KMS-11 (cell line): ENCODE measurements at regions not wholly inside any gene's neighbourhood (a gene's known extent, or its start where the extent isn't known, plus 50 kb on each side); places are given as distances from the start of the nearest gene placed in this dataset.

Experiments used
- H2AFZ ChIP-seq: fragments of 200-600 bp; sonication (generic); 2 replicates; pipeline ENCODE4 v1.6.1; 2016; ENCODE audit warnings: antibody characterized with exemption, mixed run types, low read depth
- H3K27ac ChIP-seq: fragments of 200-600 bp; sonication (generic); 2 replicates; pipeline ENCODE4 v1.6.1; 2016; ENCODE audit warnings: mild to moderate bottlenecking, mixed run types
- H3K27me3 ChIP-seq: fragments of 200-600 bp; sonication (generic); 2 replicates; pipeline ENCODE4 v1.6.1; 2017; ENCODE audit warnings: mild to moderate bottlenecking, low read depth, mixed run types, moderate library complexity; ENCODE audit not compliant: insufficient read depth
- H3K36me3 ChIP-seq: fragments of 200-600 bp; sonication (generic); 2 replicates; pipeline ENCODE4 v1.6.1; 2017; ENCODE audit warnings: mild to moderate bottlenecking, mixed run types; ENCODE audit not compliant: insufficient read depth
- H3K4me1 ChIP-seq: fragments of 200-600 bp; sonication (generic); 2 replicates; pipeline ENCODE4 v1.6.1; 2016; ENCODE audit warnings: mild to moderate bottlenecking, low read depth, mixed run types; ENCODE audit not compliant: poor library complexity, severe bottlenecking
- H3K4me2 ChIP-seq: fragments of 200-600 bp; sonication (generic); 2 replicates; pipeline ENCODE4 v1.7.0; 2016; ENCODE audit warnings: mild to moderate bottlenecking, mixed run types
- H3K4me3 ChIP-seq: fragments of 200-600 bp; sonication (generic); IDR thresholded peaks from 2 replicates; pipeline ENCODE4 v1.6.1; 2017; ENCODE audit warnings: low read depth, low read length, mixed read lengths; ENCODE audit not compliant: insufficient read depth
- H3K79me2 ChIP-seq: fragments of 200-600 bp; sonication (generic); 2 replicates; pipeline ENCODE4 v1.6.1; 2016; ENCODE audit warnings: low read depth, mixed run types; ENCODE audit not compliant: insufficient read depth
- H3K9ac ChIP-seq: fragments of 200-600 bp; sonication (generic); 2 replicates; pipeline ENCODE4 v1.6.1; 2016; ENCODE audit warnings: mild to moderate bottlenecking, mixed run types
- H4K20me1 ChIP-seq: fragments of 200-600 bp; sonication (generic); 2 replicates; pipeline ENCODE4 v1.6.1; 2016; ENCODE audit warnings: mild to moderate bottlenecking, mixed run types; ENCODE audit not compliant: insufficient read depth
- TF ChIP-seq, protein P1 (sequence below): fragments of 200-600 bp; sonication (generic); conservative IDR thresholded peaks from 2 replicates; pipeline ENCODE4 v1.6.1; 2017; ENCODE audit warnings: low read depth, mild to moderate bottlenecking, antibody characterized with exemption, low read length, moderate library complexity, mixed read lengths

DNA sequence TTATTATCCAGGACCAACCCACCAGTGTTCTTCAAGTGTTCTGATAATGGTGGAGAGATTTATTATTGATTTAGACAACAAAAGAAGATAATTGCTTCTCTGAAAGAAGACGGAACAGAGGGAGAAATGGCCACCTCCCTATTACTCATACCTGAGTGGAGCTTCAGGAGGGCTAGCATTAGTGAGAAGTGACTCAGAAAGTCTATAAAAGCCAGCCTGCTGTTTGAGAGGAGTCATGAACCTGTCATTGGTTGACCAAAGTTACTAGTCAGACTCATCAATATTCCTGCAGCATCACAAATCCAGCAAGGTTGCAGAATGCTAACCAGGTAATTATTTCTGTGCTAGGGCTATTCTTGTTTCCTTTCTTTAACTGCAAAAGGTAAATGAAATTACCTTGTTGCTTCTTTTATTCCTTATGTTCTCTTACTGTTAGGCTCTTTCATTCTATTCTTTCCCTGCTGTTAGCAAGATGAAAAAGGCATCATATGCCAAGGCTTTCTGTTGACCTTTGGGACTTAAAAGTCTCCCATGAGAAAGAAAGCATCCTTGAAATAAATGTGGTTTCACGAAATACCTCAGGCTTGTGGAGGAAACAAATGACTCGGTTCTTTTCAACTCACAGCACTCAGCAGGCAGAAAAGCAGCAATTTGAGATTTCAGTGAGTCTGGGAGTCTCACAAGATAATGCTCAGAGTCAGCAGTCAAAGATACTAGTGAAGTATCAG, 256.4 kb upstream of the PHYHIPL start:
- no peaks in the 10 kb centered on the region for H3K36me3 ChIP-seq
- H2AFZ ChIP-seq, result no peak overlapping the region
- H3K4me2 ChIP-seq, result no peak overlapping the region
- TF ChIP-seq, protein P1, sequence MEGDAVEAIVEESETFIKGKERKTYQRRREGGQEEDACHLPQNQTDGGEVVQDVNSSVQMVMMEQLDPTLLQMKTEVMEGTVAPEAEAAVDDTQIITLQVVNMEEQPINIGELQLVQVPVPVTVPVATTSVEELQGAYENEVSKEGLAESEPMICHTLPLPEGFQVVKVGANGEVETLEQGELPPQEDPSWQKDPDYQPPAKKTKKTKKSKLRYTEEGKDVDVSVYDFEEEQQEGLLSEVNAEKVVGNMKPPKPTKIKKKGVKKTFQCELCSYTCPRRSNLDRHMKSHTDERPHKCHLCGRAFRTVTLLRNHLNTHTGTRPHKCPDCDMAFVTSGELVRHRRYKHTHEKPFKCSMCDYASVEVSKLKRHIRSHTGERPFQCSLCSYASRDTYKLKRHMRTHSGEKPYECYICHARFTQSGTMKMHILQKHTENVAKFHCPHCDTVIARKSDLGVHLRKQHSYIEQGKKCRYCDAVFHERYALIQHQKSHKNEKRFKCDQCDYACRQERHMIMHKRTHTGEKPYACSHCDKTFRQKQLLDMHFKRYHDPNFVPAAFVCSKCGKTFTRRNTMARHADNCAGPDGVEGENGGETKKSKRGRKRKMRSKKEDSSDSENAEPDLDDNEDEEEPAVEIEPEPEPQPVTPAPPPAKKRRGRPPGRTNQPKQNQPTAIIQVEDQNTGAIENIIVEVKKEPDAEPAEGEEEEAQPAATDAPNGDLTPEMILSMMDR, result no peak
- H3K79me2 ChIP-seq, result no peaks in the 10 kb centered on the region
- no peaks in the 10 kb centered on the region for H3K27me3 ChIP-seq
- no peaks in the 10 kb centered on the region for H3K4me1 ChIP-seq
- no peak overlapping the region for H3K4me3 ChIP-seq
- no peak overlapping the region for H3K9ac ChIP-seq
- H3K27ac ChIP-seq, result no peak overlapping the region
- no peaks in the 10 kb centered on the region for H4K20me1 ChIP-seq

DNA sequence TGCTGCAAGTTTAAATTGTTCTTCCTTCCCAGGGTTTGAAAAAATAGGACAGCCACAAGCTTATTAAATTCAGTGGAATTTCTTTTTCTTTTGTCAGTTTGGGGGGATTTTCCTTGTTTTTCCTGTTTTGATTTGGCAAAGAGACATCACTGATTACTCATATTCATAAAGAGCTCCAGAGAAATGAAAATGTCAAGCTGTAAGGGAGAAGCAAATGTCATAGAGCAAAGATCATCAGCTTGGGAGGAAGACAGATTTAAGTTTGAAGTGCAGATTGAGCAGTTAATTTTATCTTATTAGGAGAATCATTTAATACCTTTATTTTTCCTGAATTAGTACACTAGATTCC, 255.8 kb upstream of the PHYHIPL start:
- no peak overlapping the region for H2AFZ ChIP-seq
- no peaks in the 10 kb centered on the region for H3K36me3 ChIP-seq
- H3K4me3 ChIP-seq, result no peak overlapping the region
- H3K27ac ChIP-seq, result no peak overlapping the region
- H3K9ac ChIP-seq, result no peak overlapping the region
- H4K20me1 ChIP-seq, result no peaks in the 10 kb centered on the region
- H3K4me1 ChIP-seq, result no peaks in the 10 kb centered on the region
- H3K79me2 ChIP-seq, result no peaks in the 10 kb centered on the region
- H3K27me3 ChIP-seq, result no peaks in the 10 kb centered on the region
- TF ChIP-seq, protein P1, result no peak
- H3K4me2 ChIP-seq, result no peak overlapping the region

DNA sequence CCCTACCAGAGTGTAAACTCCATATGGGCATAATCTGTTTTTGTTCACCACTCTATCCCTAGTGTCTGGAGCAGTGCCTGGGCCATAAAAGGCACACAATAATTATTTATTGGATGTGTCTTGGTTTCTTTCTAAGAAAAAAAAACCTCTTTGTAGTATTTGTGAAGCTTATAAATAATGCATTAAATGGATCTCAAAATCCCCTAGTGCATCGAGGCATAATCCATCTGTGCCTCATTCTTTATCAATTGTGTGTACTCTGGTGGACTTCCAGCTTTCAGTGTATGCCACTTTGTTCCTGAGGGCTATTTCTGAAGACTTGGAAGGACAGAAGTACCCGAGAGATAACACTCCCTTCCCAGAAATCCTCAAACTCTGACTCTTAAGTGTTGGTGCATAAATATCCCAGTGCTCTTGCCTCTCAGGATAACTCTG, 255.0 kb upstream of the PHYHIPL start:
- TF ChIP-seq, protein P1, result no peak
- Histone ChIP-seq H2AFZ (no peak overlapping the region), H3K4me1 (no peaks in the 10 kb centered on the region), H3K9ac (no peak overlapping the region), H3K4me2 (no peak overlapping the region), H3K27ac (no peak overlapping the region), H3K79me2 (no peaks in the 10 kb centered on the region), H3K4me3 (no peak overlapping the region), H4K20me1 (no peaks in the 10 kb centered on the region), H3K36me3 (no peaks in the 10 kb centered on the region), H3K27me3 (no peaks in the 10 kb centered on the region)

DNA sequence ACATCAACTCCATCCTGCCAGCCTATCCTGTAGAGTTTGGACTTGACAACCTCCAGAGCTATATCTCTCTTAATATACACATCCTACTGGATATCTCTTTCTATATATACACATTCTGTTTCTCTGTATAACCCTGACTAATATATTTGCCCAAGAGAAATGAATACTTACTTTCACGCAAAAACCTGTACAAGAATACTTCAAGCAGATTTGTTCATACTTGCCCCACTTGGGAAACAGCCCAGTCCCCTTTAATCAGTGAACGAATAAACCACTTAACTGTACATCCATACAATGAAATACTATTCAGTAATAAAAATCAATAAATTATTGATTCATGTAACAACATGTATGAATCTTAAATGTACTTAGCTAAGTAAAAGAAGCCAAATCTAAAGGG, 251.1 kb upstream of the PHYHIPL start:
- Histone ChIP-seq H3K27ac (no peak overlapping the region), H3K36me3 (no peaks in the 10 kb centered on the region), H2AFZ (no peak overlapping the region), H3K4me2 (no peak overlapping the region), H3K4me3 (no peak overlapping the region), H3K27me3 (no peaks in the 10 kb centered on the region), H3K79me2 (no peaks in the 10 kb centered on the region), H3K9ac (no peak overlapping the region), H4K20me1 (no peaks in the 10 kb centered on the region), H3K4me1 (no peaks in the 10 kb centered on the region)
- TF ChIP-seq, protein P1, result no peak
